GM12891 (cell line): ENCODE measurements at regions not wholly inside any gene's neighbourhood (a gene's known extent, or its start where the extent isn't known, plus 50 kb on each side); places are given as distances from the start of the nearest gene placed in this dataset.

Experiments used
- PAX5 ChIP-seq: IDR thresholded peaks from 2 replicates; pipeline ENCODE4 v1.6.1; 2011; ENCODE audit warnings: low read length, moderate library complexity, mild to moderate bottlenecking; ENCODE audit not compliant: insufficient read depth, severe bottlenecking
- POLR2A ChIP-seq: IDR thresholded peaks from 2 replicates; pipeline ENCODE4 v1.6.1; 2011; ENCODE audit warnings: low read depth, low read length, control low read depth
- POLR2AphosphoS5 ChIP-seq: IDR thresholded peaks from 2 replicates; pipeline ENCODE4 v1.6.1; 2011; ENCODE audit warnings: low read depth, low read length, control low read depth
- POU2F2 ChIP-seq: IDR thresholded peaks from 2 replicates; pipeline ENCODE4 v1.6.1; 2011; ENCODE audit warnings: low read depth, mild to moderate bottlenecking, control low read depth, low read length, moderate library complexity
- SPI1 ChIP-seq: IDR thresholded peaks from 2 replicates; pipeline ENCODE4 v1.6.1; 2011; ENCODE audit warnings: low read depth, low read length, control low read depth
- TAF1 ChIP-seq: IDR thresholded peaks from 2 replicates; pipeline ENCODE4 v1.6.1; 2011; ENCODE audit warnings: low read depth, low read length, control low read depth

DNA sequence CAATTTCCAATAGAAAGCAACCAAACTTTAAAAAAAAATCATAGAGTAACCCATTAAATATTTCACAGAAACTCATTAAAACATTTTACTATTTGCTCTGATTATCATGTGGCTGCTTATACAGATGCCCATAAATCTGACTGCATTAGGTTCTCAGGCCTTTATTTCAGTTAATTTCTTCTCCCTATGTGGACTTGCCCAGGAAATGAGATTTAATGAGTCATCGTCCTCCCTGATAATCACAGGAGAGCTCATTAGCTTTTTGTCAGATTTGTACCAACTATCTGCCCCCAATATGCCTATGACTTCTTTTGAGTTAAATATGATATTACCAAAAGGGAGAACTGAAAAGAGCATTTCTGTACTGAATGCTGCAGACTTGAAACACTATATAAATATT is 168.0 kb downstream of the FOXB1 start:
- TF ChIP-seq POLR2A (no peak), SPI1 (no peak), POLR2AphosphoS5 (no peak), TAF1 (no peak), PAX5 (no peak), POU2F2 (no peak)
